Activated T-cell treated with anti-CD3 and anti-CD28 coated beads, Interleukin-2, amount 50 U/mL, for 72 hours (primary cell): ENCODE measurements at regions not wholly inside any gene's neighbourhood (a gene's known extent, or its start where the extent isn't known, plus 50 kb on each side); places are given as distances from the start of the nearest gene placed in this dataset.
"Not testable (repeated sequence)": the region's sequence is repeated elsewhere in the genome, so short reads cannot be mapped to it uniquely, and the experiment has no call there.

Source experiments
- ATAC-seq, 2 donors: fragments of 150-1000 bp; cut with Tn5 transposase; replicated peaks in 1 of 2; 2 replicates each; pipeline ENCODE4 v1.10.0; 2021; ENCODE audit warnings: moderate library complexity in 2 of 2, mild to moderate bottlenecking in 1 of 2
- DNase-seq, 2 donors: peaks; one replicate each; pipeline ENCODE4 v3.0.0; 2021 to 2022; ENCODE audit warnings: mixed read lengths in 1 of 2
- H3K27ac Mint-ChIP-seq: one replicate; pipeline ENCODE4 v1.8.0; 2022; ENCODE audit warnings: mild to moderate bottlenecking, moderate library complexity, mixed read lengths
- H3K27me3 Mint-ChIP-seq: one replicate; pipeline ENCODE4 v1.8.0; 2022; ENCODE audit warnings: low read depth, mixed read lengths
- H3K36me3 Mint-ChIP-seq, 2 donors: one replicate each; pipeline ENCODE4 v1.8.0; 2022; ENCODE audit warnings: mixed read lengths in 2 of 2, mild to moderate bottlenecking in 1 of 2; ENCODE audit not compliant: insufficient read depth in 2 of 2
- H3K4me1 Mint-ChIP-seq: one replicate; pipeline ENCODE4 v1.8.0; 2022; ENCODE audit warnings: low read depth, mixed read lengths
- H3K4me3 Mint-ChIP-seq, 2 donors: one replicate each; pipeline ENCODE4 v1.8.0; 2022; ENCODE audit warnings: mild to moderate bottlenecking in 2 of 2, mixed read lengths in 2 of 2, moderate library complexity in 2 of 2
- H3K9me3 Mint-ChIP-seq, 2 donors: one replicate each; pipeline ENCODE4 v1.8.0; 2022; ENCODE audit warnings: mixed read lengths in 2 of 2

GRCh38 chr2:57475391-57475790 is 571.2 kb upstream of the VRK2 start:
- peaks cover 0 to 2% of the 10 kb centered on the region in 2 donors for H3K9me3 Mint-ChIP-seq
- H3K27me3 Mint-ChIP-seq, result no peaks in the 10 kb centered on the region
- no peaks in the 10 kb centered on the region for H3K36me3 Mint-ChIP-seq
- no peaks in the 10 kb centered on the region for H3K4me1 Mint-ChIP-seq
- H3K4me3 Mint-ChIP-seq, result no peak overlapping the region
- ATAC-seq (no peak), DNase-seq (no peak)
- H3K27ac Mint-ChIP-seq, result no peak overlapping the region

GRCh38 chr2:57479981-57480380 is 566.6 kb upstream of the VRK2 start:
- Mint-ChIP-seq H3K27ac (no peak overlapping the region), H3K4me1 (no peaks in the 10 kb centered on the region), H3K9me3 (peaks cover 3 to 9% of the 10 kb centered on the region in 2 donors), H3K4me3 (no peak overlapping the region), H3K27me3 (no peaks in the 10 kb centered on the region), H3K36me3 (no peaks in the 10 kb centered on the region)
- ATAC-seq (no peak), DNase-seq (no peak)

- no peak overlapping the region for H3K4me3 Mint-ChIP-seq
- DNase-seq (no peak), ATAC-seq (no peak)
- no peaks in the 10 kb centered on the region for H3K27me3 Mint-ChIP-seq
- no peaks in the 10 kb centered on the region for H3K36me3 Mint-ChIP-seq
- peaks cover 3 to 4% of the 10 kb centered on the region in 2 donors for H3K9me3 Mint-ChIP-seq
- no peaks in the 10 kb centered on the region for H3K4me1 Mint-ChIP-seq
- no peak overlapping the region for H3K27ac Mint-ChIP-seq
These were observed 558.5 kb upstream of the VRK2 start for GRCh38 chr2:57488061-57488460.

- Mint-ChIP-seq H3K4me1 (no peaks in the 10 kb centered on the region), H3K9me3 (no peaks in the 10 kb centered on the region), H3K27ac (no peak overlapping the region), H3K27me3 (no peaks in the 10 kb centered on the region), H3K4me3 (no peak overlapping the region), H3K36me3 (no peaks in the 10 kb centered on the region)
- DNase-seq (no peak), ATAC-seq (no peak)
These were observed 555.9 kb upstream of the VRK2 start for GRCh38 chr2:57490741-57491140.

DNA sequence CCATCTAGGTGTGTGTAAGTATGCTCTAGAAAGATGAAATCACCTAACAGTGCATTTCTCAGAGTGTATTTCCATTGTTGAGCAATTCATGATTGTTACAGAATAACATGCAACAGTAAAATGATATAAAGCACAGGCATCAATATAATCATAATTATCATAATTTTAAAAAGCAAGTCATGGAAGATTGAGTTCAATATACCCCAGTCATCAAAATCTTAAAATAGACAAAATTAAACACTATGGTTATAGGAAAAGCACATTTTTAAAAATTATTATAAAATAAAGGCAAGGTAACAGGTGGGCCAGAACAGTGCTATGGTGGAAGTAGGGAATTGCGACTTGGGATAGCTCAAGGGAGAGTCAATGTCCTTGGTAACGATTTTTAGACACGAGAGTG is 555.4 kb upstream of the VRK2 start:
- Mint-ChIP-seq H3K27ac (no peak overlapping the region), H3K36me3 (no peaks in the 10 kb centered on the region), H3K4me3 (no peak overlapping the region), H3K9me3 (no peaks in the 10 kb centered on the region), H3K27me3 (no peaks in the 10 kb centered on the region), H3K4me1 (no peaks in the 10 kb centered on the region)
- DNase-seq, result no peak
- ATAC-seq, result no peak

- not testable (repeated sequence) for H3K36me3 Mint-ChIP-seq, H3K4me3 Mint-ChIP-seq, DNase-seq, H3K9me3 Mint-ChIP-seq, ATAC-seq, H3K4me1 Mint-ChIP-seq, H3K27ac Mint-ChIP-seq, H3K27me3 Mint-ChIP-seq
These were observed 552.6 kb upstream of the VRK2 start for GRCh38 chr2:57493966-57494365.

DNA sequence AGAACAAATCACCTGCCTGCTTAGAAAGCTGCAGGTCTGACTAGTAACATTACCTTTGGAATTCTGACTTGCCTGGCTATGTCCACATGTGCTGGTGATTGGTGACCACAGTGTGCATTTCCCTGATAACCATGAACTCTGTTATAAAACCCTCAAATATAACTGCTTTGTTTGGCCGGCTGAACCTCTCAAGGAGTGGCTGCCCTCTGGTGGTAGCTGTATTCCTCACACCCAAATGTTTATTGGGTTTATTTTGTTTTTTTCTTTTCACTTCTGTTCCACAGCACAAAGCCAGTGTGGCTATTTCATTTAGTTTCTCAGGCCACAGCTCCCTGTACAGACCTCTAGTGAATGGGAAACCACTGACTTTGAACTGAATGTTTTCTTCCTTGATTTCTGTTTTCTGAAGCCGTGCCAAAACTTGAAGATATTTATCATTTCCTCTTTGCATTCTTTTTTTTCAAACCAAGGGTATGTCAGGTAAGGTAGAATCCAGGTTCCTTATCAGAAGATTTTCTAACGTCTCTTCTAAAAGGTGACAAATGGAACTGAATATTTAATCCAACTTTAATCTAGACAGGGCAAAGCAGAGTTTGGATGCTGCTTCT is 549.0 kb upstream of the VRK2 start:
- peak; percentile 23 to 28 for DNase-seq
- Mint-ChIP-seq H3K36me3 (no peaks in the 10 kb centered on the region), H3K27me3 (no peaks in the 10 kb centered on the region), H3K27ac (no peak overlapping the region), H3K9me3 (no peaks in the 10 kb centered on the region), H3K4me1 (no peaks in the 10 kb centered on the region), H3K4me3 (no peak overlapping the region)
- no peak for ATAC-seq

GRCh38 chr2:57504787-57505186 is 541.8 kb upstream of the VRK2 start:
- Mint-ChIP-seq H3K36me3 (no peaks in the 10 kb centered on the region), H3K9me3 (no peaks in the 10 kb centered on the region), H3K27me3 (no peaks in the 10 kb centered on the region), H3K4me1 (no peaks in the 10 kb centered on the region), H3K4me3 (no peak overlapping the region), H3K27ac (no peak overlapping the region)
- DNase-seq (no peak), ATAC-seq (no peak)

GRCh38 chr2:57509189-57509588 is 537.4 kb upstream of the VRK2 start:
- no peaks in the 10 kb centered on the region for H3K9me3 Mint-ChIP-seq
- DNase-seq (no peak), ATAC-seq (no peak)
- no peaks in the 10 kb centered on the region for H3K36me3 Mint-ChIP-seq
- H3K4me1 Mint-ChIP-seq, result no peaks in the 10 kb centered on the region
- no peaks in the 10 kb centered on the region for H3K27me3 Mint-ChIP-seq
- H3K4me3 Mint-ChIP-seq, result no peak overlapping the region
- no peak overlapping the region for H3K27ac Mint-ChIP-seq

GRCh38 chr2:57510704-57511103 is 535.9 kb upstream of the VRK2 start:
- Mint-ChIP-seq H3K4me1 (no peaks in the 10 kb centered on the region), H3K27me3 (no peaks in the 10 kb centered on the region), H3K9me3 (no peaks in the 10 kb centered on the region), H3K27ac (no peak overlapping the region), H3K36me3 (no peaks in the 10 kb centered on the region), H3K4me3 (no peak overlapping the region)
- ATAC-seq, result no peak
- no peak for DNase-seq

DNA sequence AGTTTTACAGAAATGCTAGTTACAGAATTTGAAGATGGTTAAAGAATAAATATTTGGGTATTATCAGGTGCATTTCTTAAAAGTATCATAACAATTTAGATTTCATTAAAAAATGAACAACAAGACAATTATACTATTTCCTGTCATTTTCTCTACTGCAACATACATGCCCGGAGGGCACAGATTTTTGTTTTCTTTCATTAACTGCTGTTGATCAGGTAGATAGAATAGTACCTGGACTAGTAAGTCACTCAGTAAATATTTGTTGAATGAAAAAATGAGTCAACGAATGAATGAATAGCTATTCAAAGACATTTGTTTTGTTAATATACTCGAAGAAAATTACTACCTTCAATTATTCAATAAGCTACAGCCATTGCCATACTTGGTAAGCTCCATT is 531.2 kb upstream of the VRK2 start:
- DNase-seq (no peak), ATAC-seq (no peak)
- no peaks in the 10 kb centered on the region for H3K4me1 Mint-ChIP-seq
- H3K36me3 Mint-ChIP-seq, result no peaks in the 10 kb centered on the region
- no peak overlapping the region for H3K27ac Mint-ChIP-seq
- H3K4me3 Mint-ChIP-seq, result no peak overlapping the region
- no peaks in the 10 kb centered on the region for H3K27me3 Mint-ChIP-seq
- no peaks in the 10 kb centered on the region for H3K9me3 Mint-ChIP-seq

GRCh38 chr2:57516698-57517340 is 529.8 kb upstream of the VRK2 start:
- H3K9me3 Mint-ChIP-seq, result peaks cover 0 to under 1% of the 10 kb centered on the region in 2 donors
- DNase-seq (no peak), ATAC-seq (peak in 1 of 2 donors; percentile 24)
- peak overlapping the region; percentile 50 for H3K27ac Mint-ChIP-seq
- H3K36me3 Mint-ChIP-seq, result no peaks in the 10 kb centered on the region
- H3K4me3 Mint-ChIP-seq, result no peak overlapping the region
- no peaks in the 10 kb centered on the region for H3K27me3 Mint-ChIP-seq
- H3K4me1 Mint-ChIP-seq, result no peaks in the 10 kb centered on the region

DNA sequence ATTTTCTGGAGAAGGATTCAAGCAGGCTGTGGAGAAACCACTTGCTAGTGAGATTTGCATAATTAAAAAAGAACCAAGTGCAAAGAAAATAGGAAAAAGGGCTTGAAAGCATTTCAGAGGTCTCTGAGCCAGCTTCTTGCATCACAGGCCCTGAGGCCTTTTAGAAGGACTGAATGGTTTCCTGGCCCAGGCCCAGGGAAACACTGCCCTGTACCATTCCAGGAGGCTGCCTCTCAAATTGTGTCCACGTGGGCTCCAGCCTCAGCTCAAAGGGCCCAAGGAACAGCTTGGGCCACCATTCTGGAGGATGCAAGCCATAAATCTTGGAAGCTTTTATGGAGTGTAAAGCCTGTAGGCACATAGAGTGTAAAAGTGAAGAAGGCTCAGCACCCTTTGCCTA is 523.3 kb upstream of the VRK2 start:
- DNase-seq, result no peak
- no peaks in the 10 kb centered on the region for H3K27me3 Mint-ChIP-seq
- no peak overlapping the region for H3K27ac Mint-ChIP-seq
- no peaks in the 10 kb centered on the region for H3K36me3 Mint-ChIP-seq
- ATAC-seq, result no peak
- no peaks in the 10 kb centered on the region for H3K4me1 Mint-ChIP-seq
- no peak overlapping the region for H3K4me3 Mint-ChIP-seq
- peaks cover 3 to 12% of the 10 kb centered on the region in 2 donors for H3K9me3 Mint-ChIP-seq

GRCh38 chr2:57527685-57528084 is 518.9 kb upstream of the VRK2 start:
- Mint-ChIP-seq H3K9me3 (peaks cover 7 to 11% of the 10 kb centered on the region in 2 donors), H3K4me1 (no peaks in the 10 kb centered on the region), H3K36me3 (no peaks in the 10 kb centered on the region), H3K4me3 (no peak overlapping the region), H3K27ac (no peak overlapping the region), H3K27me3 (no peaks in the 10 kb centered on the region)
- DNase-seq, result no peak
- ATAC-seq, result no peak
